GM23338 (cell line): ENCODE measurements at regions not wholly inside any gene's neighbourhood (a gene's known extent, or its start where the extent isn't known, plus 50 kb on each side); places are given as distances from the start of the nearest gene placed in this dataset.

Experiments used
- CREB1 ChIP-seq: fragments of 250-450 bp; sonication (Bioruptor Pico); IDR thresholded peaks from 2 replicates; pipeline ENCODE4 v1.5.0; 2020; ENCODE audit warnings: low read depth, mild to moderate bottlenecking, moderate library complexity
- CTCF ChIP-seq, 2 experiments: fragments of 200-600 bp in 1 of 2; sonication (generic) in 1 of 2; conservative IDR thresholded peaks; 2 replicates each; pipeline versions ENCODE4 v1.5.1 to v1.6.1; 2016 to 2017; ENCODE audit warnings: antibody characterized with exemption in 2 of 2, low read depth in 2 of 2, mild to moderate bottlenecking in 2 of 2, moderate library complexity in 1 of 2
- ETS1 ChIP-seq: IDR thresholded peaks from 2 replicates; pipeline ENCODE4 v1.6.1; 2016; ENCODE audit warnings: antibody characterized with exemption
- EZH2 ChIP-seq: fragments of 200-600 bp; sonication (generic); IDR thresholded peaks from one replicate; pipeline ENCODE4 v1.8.0; 2017; ENCODE audit warnings: antibody characterized with exemption, mild to moderate bottlenecking, low read depth; ENCODE audit not compliant: unreplicated experiment
- EZH2phosphoT487 ChIP-seq: fragments of 200-600 bp; sonication (generic); IDR thresholded peaks from one replicate; pipeline ENCODE4 v1.8.1; 2018; ENCODE audit warnings: antibody characterized with exemption; ENCODE audit not compliant: unreplicated experiment
- JUNB ChIP-seq: IDR thresholded peaks from one replicate; pipeline ENCODE4 v1.6.1; 2016; ENCODE audit warnings: antibody characterized with exemption; ENCODE audit not compliant: unreplicated experiment
- NANOG ChIP-seq: IDR thresholded peaks from 2 replicates; pipeline ENCODE4 v1.6.1; 2016; ENCODE audit warnings: antibody characterized with exemption, borderline replicate concordance
- POLR2AphosphoS5 ChIP-seq: IDR thresholded peaks from 2 replicates; pipeline ENCODE4 v1.6.1; 2016; ENCODE audit warnings: antibody characterized with exemption, low read depth
- REST ChIP-seq: IDR thresholded peaks from one replicate; pipeline ENCODE4 v1.6.1; 2018; ENCODE audit warnings: antibody characterized with exemption; ENCODE audit not compliant: unreplicated experiment
- STAT1 ChIP-seq: IDR thresholded peaks from one replicate; pipeline ENCODE4 v1.6.1; 2016; ENCODE audit warnings: antibody characterized with exemption; ENCODE audit not compliant: unreplicated experiment
- ZNF331 ChIP-seq: fragments of 250-450 bp; sonication (Bioruptor Pico); IDR thresholded peaks from 2 replicates; pipeline ENCODE4 v1.5.0; 2020; ENCODE audit warnings: low read depth, mild to moderate bottlenecking, moderate library complexity
- ZNF462 ChIP-seq: fragments of 250-450 bp; sonication (Bioruptor Pico); IDR thresholded peaks from 2 replicates; pipeline ENCODE4 v1.5.0; 2020; ENCODE audit warnings: mild to moderate bottlenecking, moderate library complexity

- TF ChIP-seq POLR2AphosphoS5 (no peak), EZH2 (no peak), CTCF (conservative IDR thresholded peaks at IDR 0.05; ENCODE audit: low read depth in 2 of 2) (no peak), REST (no peak), CREB1 (CRISPR knock-in tag) (no peak), ETS1 (no peak), ZNF462 (CRISPR knock-in tag) (no peak), JUNB (no peak), NANOG (no peak), EZH2phosphoT487 (no peak), ZNF331 (CRISPR knock-in tag) (no peak), STAT1 (no peak)
These were observed 55.3 kb downstream of the CH25H start for GRCh38 chr10:89151857-89152256.
